ENCODE measurements at regions not wholly inside any gene's neighbourhood (a gene's known extent, or its start where the extent isn't known, plus 50 kb on each side); places are given as distances from the start of the nearest gene placed in this dataset.
A peak's percentile ranks its signal among the peaks of the same experiment; 100 is the strongest.

DNA sequence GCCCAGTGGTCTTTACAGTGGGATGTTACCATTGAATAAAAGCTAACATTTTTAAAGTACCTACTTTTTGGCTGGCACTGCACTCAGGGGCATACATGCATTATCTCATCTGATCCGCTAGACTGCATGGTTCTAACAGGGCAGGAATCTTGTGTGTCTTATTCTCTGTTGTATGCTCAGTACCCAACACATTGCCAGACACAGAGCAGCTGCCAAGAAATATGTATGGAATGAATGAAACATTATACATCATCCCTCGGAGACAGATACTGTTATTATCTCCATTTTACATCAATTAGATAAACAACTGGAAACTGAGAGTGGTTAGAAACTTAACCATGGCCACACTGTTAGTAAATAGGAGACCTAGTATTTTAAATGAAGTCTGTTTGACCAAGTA, 74.1 kb upstream of the CDH11 start:
- FAIRE-seq (no peak), DNase-seq (ENCODE audit: low spot score) (no peak)

DNA sequence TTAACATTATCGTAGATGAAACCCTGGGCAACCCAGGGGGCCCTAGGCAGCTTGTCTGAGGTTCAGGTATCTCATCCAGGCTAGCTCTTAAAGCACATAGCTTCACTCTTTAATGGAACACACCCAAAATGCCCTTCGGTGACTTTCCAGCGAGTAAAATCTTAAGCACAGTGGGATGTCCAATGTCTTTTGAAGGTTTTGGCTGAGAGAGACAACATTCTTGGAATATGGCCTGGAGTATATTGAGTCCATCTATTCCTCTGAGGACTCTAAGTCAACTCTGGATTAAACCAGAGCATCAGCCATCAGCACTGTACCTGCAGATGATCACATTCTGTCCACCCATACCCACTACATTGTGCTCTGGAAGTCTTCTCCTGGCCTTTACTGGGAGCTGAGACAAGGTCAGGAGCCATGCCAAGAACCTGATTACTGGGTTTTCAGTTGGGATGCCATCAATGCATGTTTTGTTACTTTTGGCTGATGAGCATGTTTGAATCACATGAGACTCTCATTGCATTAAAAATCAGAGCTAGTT, 63.4 kb upstream of the CDH11 start:
- FAIRE-seq (no peak), DNase-seq (ENCODE audit: low spot score) (no peak)

DNA sequence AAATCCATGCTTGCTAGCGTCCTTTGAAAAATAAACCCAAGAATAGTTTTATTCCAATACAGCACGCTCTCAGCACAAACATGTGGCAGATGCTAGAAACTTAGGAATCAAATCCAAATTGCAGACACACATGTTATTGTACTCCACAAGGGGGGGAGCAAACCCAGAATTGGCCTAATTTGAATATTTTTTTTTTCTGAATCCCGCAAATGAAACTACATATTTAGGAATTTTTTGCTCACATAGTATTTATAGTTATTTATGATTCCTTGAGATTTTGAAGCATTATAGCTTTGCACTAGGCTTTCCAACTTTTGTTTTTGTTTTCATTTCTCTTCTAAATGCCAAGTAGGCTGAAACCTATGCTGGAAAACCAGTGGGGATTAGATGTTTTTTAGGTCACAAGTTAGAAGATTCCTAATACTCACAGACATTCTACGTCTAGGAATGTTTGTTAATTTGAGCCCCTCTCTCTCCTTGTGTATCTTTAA, 59.3 kb upstream of the CDH11 start:
- DNase-seq (ENCODE audit: low spot score) (no peak), FAIRE-seq (no peak)

DNA sequence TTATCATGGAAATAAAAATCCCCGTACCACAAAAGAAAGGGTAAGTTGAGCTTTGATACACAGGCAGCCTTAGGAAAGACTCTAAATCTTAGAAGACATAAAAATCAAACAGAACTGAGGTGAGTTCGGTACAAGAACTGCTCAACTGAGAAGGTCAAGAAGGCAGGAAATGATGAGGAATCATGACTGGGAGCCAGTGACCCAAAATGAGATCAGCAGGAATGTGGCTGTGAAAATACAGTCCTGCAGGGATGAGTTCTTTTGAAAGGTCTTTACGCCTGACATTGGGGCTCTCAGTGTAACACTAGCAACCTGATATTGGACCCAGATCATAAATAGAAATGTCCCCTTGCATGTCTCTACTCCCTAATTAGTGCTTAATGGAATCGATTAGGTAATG, 56.3 kb upstream of the CDH11 start:
- FAIRE-seq (no peak), DNase-seq (ENCODE audit: low spot score) (peak; percentile 8)

DNA sequence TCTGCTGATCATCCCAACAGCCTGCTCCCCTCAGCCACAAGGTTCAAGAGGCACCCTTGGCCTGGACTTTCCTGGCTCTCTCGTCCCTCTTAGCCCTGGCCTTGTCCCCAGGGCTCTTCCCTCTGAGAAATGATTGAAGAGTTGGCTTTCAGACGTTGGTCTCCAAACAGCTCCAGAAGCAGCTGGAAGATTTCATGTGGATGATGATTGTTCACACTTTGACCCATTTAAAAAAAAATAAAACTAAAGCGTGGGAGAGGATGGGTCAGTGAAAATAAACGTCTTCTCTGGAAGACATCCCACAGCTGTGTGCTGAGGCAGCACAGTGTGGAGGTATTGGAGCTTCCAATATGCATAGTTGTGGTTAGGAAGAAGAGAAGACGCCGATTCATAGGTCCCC, 54.7 kb upstream of the CDH11 start:
- no peak for DNase-seq (ENCODE audit: low spot score)
- no peak for FAIRE-seq

DNA sequence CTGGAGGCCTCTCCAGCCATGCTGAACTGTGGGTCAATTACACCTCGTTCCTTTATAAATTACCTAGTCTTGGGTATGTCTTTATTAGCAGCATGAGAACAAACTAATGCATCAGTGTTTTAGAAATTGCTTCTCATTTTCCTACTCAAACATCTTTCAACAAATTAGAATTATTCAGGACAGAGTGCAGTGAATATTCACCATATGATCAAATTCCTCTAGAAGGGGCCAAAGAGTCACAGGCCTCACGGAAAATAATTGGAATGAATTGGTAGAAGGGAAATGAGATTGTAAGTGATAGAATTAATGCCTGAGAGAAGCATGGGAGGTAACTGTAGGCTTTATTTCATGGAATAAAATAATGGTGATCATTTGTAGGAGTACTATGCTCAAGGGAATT, 50.5 kb upstream of the CDH11 start:
- no peak for FAIRE-seq

More for the DNA sequence above, 50.5 kb upstream of the CDH11 start:
- DNase-seq (ENCODE audit: low spot score) = no peak
